Central memory CD8-positive, alpha-beta T cell (primary cell): ENCODE measurements at regions not wholly inside any gene's neighbourhood (a gene's known extent, or its start where the extent isn't known, plus 50 kb on each side); places are given as distances from the start of the nearest gene placed in this dataset.
"Not testable (repeated sequence)": the region's sequence is repeated elsewhere in the genome, so short reads cannot be mapped to it uniquely, and the experiment has no call there.

Experiments
- ATAC-seq: fragments of 150-1000 bp; cut with Tn5 transposase; replicated peaks from 2 replicates; pipeline ENCODE4 v1.10.0; 2022; ENCODE audit warnings: mild to moderate bottlenecking, moderate FRiP score, moderate number of reproducible peaks; ENCODE audit not compliant: poor library complexity, severe bottlenecking; ENCODE audit errors: extremely low read depth
- DNase-seq, 2 donors: peaks; one replicate each; pipeline ENCODE4 v3.0.0; 2021; ENCODE audit warnings: low spot score in 2 of 2
- H3K27ac Mint-ChIP-seq: one replicate; pipeline ENCODE4 v1.8.0; 2022; ENCODE audit warnings: low read depth, mild to moderate bottlenecking, moderate library complexity, mixed read lengths
- H3K27me3 Mint-ChIP-seq: one replicate; pipeline ENCODE4 v1.8.0; 2022; ENCODE audit warnings: mixed read lengths
- H3K36me3 Mint-ChIP-seq: one replicate; pipeline ENCODE4 v1.8.0; 2022; ENCODE audit warnings: mild to moderate bottlenecking, moderate library complexity, mixed read lengths; ENCODE audit not compliant: insufficient read depth
- H3K4me1 Mint-ChIP-seq: one replicate; pipeline ENCODE4 v1.8.0; 2022; ENCODE audit warnings: mixed read lengths
- H3K4me3 Mint-ChIP-seq: one replicate; pipeline ENCODE4 v1.8.0; 2022; ENCODE audit warnings: mild to moderate bottlenecking, moderate library complexity, mixed read lengths
- H3K9me3 Mint-ChIP-seq: one replicate; pipeline ENCODE4 v1.8.0; 2022; ENCODE audit warnings: mixed read lengths

- no peaks in the 10 kb centered on the region for H3K4me1 Mint-ChIP-seq
- no peaks in the 10 kb centered on the region for H3K9me3 Mint-ChIP-seq
- no peak overlapping the region for H3K27ac Mint-ChIP-seq
- H3K27me3 Mint-ChIP-seq: peaks cover 10% of the 10 kb centered on the region
- DNase-seq: no peak
- no peaks in the 10 kb centered on the region for H3K36me3 Mint-ChIP-seq
- ATAC-seq: no peak
- no peak overlapping the region for H3K4me3 Mint-ChIP-seq
Observed at GRCh38 chr1:200496937-200497336, 87.1 kb upstream of the ZNF281 start.

GRCh38 chr1:200495901-200496300 lies 86.1 kb upstream of the ZNF281 start:
- H3K36me3 Mint-ChIP-seq: no peaks in the 10 kb centered on the region
- DNase-seq (no peak), ATAC-seq (no peak)
- no peaks in the 10 kb centered on the region for H3K9me3 Mint-ChIP-seq
- no peak overlapping the region for H3K4me3 Mint-ChIP-seq
- H3K4me1 Mint-ChIP-seq: no peaks in the 10 kb centered on the region
- H3K27ac Mint-ChIP-seq: no peak overlapping the region
- peaks cover 10% of the 10 kb centered on the region for H3K27me3 Mint-ChIP-seq

GRCh38 chr1:200493344-200493743 lies 83.5 kb upstream of the ZNF281 start:
- no peak for ATAC-seq
- H3K4me1 Mint-ChIP-seq: peaks cover 5% of the 10 kb centered on the region

GRCh38 chr1:200491103-200491502 lies 81.3 kb upstream of the ZNF281 start:
- Mint-ChIP-seq H3K36me3 (no peaks in the 10 kb centered on the region), H3K27ac (no peak overlapping the region), H3K4me1 (peaks cover 5% of the 10 kb centered on the region), H3K27me3 (peaks cover 20% of the 10 kb centered on the region), H3K4me3 (no peak overlapping the region), H3K9me3 (no peaks in the 10 kb centered on the region)
- no peak for DNase-seq
- ATAC-seq: no peak

More at GRCh38 chr1:200493344-200493743, 83.5 kb upstream of the ZNF281 start:
- no peak overlapping the region for H3K4me3 Mint-ChIP-seq
- no peaks in the 10 kb centered on the region for H3K9me3 Mint-ChIP-seq
- H3K27me3 Mint-ChIP-seq: peaks cover 9% of the 10 kb centered on the region
- no peak overlapping the region for H3K27ac Mint-ChIP-seq
- H3K36me3 Mint-ChIP-seq: no peaks in the 10 kb centered on the region
- DNase-seq: no peak

- Mint-ChIP-seq H3K9me3 (no peaks in the 10 kb centered on the region), H3K4me3 (no peak overlapping the region), H3K36me3 (no peaks in the 10 kb centered on the region), H3K4me1 (peaks cover 5% of the 10 kb centered on the region), H3K27me3 (peaks cover 20% of the 10 kb centered on the region), H3K27ac (no peak overlapping the region)
- ATAC-seq: no peak
- DNase-seq: no peak
Observed at GRCh38 chr1:200490183-200490582, 80.3 kb upstream of the ZNF281 start.

- H3K4me3 Mint-ChIP-seq: no peak overlapping the region
- DNase-seq (peak in 1 of 2 donors; percentile 30), ATAC-seq (peak; percentile 56)
- no peak overlapping the region for H3K27ac Mint-ChIP-seq
- peaks cover 5% of the 10 kb centered on the region for H3K4me1 Mint-ChIP-seq
- H3K9me3 Mint-ChIP-seq: no peaks in the 10 kb centered on the region
- H3K27me3 Mint-ChIP-seq: peaks cover 20% of the 10 kb centered on the region
- H3K36me3 Mint-ChIP-seq: no peaks in the 10 kb centered on the region
Observed at GRCh38 chr1:200488375-200489165, 78.7 kb upstream of the ZNF281 start.

GRCh38 chr1:200487650-200488049 lies 77.8 kb upstream of the ZNF281 start:
- Mint-ChIP-seq H3K27ac (no peak overlapping the region), H3K4me3 (no peak overlapping the region), H3K27me3 (peaks cover 20% of the 10 kb centered on the region), H3K36me3 (no peaks in the 10 kb centered on the region), H3K9me3 (no peaks in the 10 kb centered on the region), H3K4me1 (peaks cover 5% of the 10 kb centered on the region)
- DNase-seq: no peak
- no peak for ATAC-seq

- DNase-seq: no peak
- H3K4me1 Mint-ChIP-seq: peaks cover 5% of the 10 kb centered on the region
- peaks cover 20% of the 10 kb centered on the region for H3K27me3 Mint-ChIP-seq
- ATAC-seq: no peak
- H3K36me3 Mint-ChIP-seq: no peaks in the 10 kb centered on the region
- H3K27ac Mint-ChIP-seq: no peak overlapping the region
- no peaks in the 10 kb centered on the region for H3K9me3 Mint-ChIP-seq
- H3K4me3 Mint-ChIP-seq: no peak overlapping the region
Observed at GRCh38 chr1:200486634-200487033, 76.8 kb upstream of the ZNF281 start.

GRCh38 chr1:200484438-200484946 lies 74.7 kb upstream of the ZNF281 start:
- not testable (repeated sequence) for H3K4me3 Mint-ChIP-seq, H3K36me3 Mint-ChIP-seq, DNase-seq, H3K4me1 Mint-ChIP-seq, ATAC-seq, H3K9me3 Mint-ChIP-seq, H3K27ac Mint-ChIP-seq
- H3K27me3 Mint-ChIP-seq: peaks cover 20% of the 10 kb centered on the region

- no peak for DNase-seq
- Mint-ChIP-seq H3K4me3 (no peak overlapping the region), H3K9me3 (no peaks in the 10 kb centered on the region), H3K27ac (no peak overlapping the region), H3K27me3 (peaks cover 14% of the 10 kb centered on the region), H3K4me1 (peaks cover under 1% of the 10 kb centered on the region), H3K36me3 (no peaks in the 10 kb centered on the region)
- peak; percentile 75 for ATAC-seq
Observed at GRCh38 chr1:200483491-200484143, 73.8 kb upstream of the ZNF281 start.

GRCh38 chr1:200480964-200481363 lies 71.1 kb upstream of the ZNF281 start:
- ATAC-seq (no peak), DNase-seq (no peak)
- no peaks in the 10 kb centered on the region for H3K27me3 Mint-ChIP-seq
- no peaks in the 10 kb centered on the region for H3K9me3 Mint-ChIP-seq
- H3K4me3 Mint-ChIP-seq: no peak overlapping the region
- H3K27ac Mint-ChIP-seq: no peak overlapping the region
- no peaks in the 10 kb centered on the region for H3K36me3 Mint-ChIP-seq
- H3K4me1 Mint-ChIP-seq: no peaks in the 10 kb centered on the region

- Mint-ChIP-seq H3K4me1 (no peaks in the 10 kb centered on the region), H3K36me3 (no peaks in the 10 kb centered on the region), H3K27me3 (no peaks in the 10 kb centered on the region), H3K9me3 (no peaks in the 10 kb centered on the region), H3K27ac (no peak overlapping the region), H3K4me3 (no peak overlapping the region)
- no peak for ATAC-seq
- no peak for DNase-seq
Observed at GRCh38 chr1:200479816-200480215, 70.0 kb upstream of the ZNF281 start.
